Effector CD4-positive, alpha-beta T cell (primary cell): ENCODE measurements at regions not wholly inside any gene's neighbourhood (a gene's known extent, or its start where the extent isn't known, plus 50 kb on each side); places are given as distances from the start of the nearest gene placed in this dataset.
A peak's percentile ranks its signal among the peaks of the same experiment; 100 is the strongest.

ENCODE experiments used
- DNase-seq: peaks from one replicate; pipeline ENCODE4 v3.0.0-alpha.2; 2020

GRCh38 chr1:181142096-181142958, 53.8 kb downstream of the IER5 start:
- peak; percentile 86 for DNase-seq

- DNase-seq = no peak
Measured at GRCh38 chr1:181143102-181143859, 54.8 kb downstream of the IER5 start.

GRCh38 chr1:181144238-181144637, 55.7 kb downstream of the IER5 start:
- DNase-seq = no peak

GRCh38 chr1:181148636-181149035, 60.1 kb downstream of the IER5 start:
- no peak for DNase-seq

- peak; percentile 63 for DNase-seq
Measured at GRCh38 chr1:181149326-181150125, 61.0 kb downstream of the IER5 start.

GRCh38 chr1:181150273-181150672, 61.8 kb downstream of the IER5 start:
- no peak for DNase-seq

- DNase-seq = no peak
Measured at GRCh38 chr1:181150842-181151241, 62.3 kb downstream of the IER5 start.

GRCh38 chr1:181151378-181152326, 63.2 kb downstream of the IER5 start:
- DNase-seq = no peak

GRCh38 chr1:181152892-181153633, 64.6 kb downstream of the IER5 start:
- no peak for DNase-seq

GRCh38 chr1:181153634-181153961, 65.1 kb downstream of the IER5 start:
- no peak for DNase-seq

- DNase-seq = no peak
Measured at GRCh38 chr1:181155339-181155738, 66.8 kb downstream of the IER5 start.

GRCh38 chr1:181159451-181160140, 71.1 kb downstream of the IER5 start:
- peak; percentile 25 for DNase-seq

GRCh38 chr1:181160322-181160721, 71.8 kb downstream of the IER5 start:
- no peak for DNase-seq

- no peak for DNase-seq
Measured at GRCh38 chr1:181160998-181161870, 72.7 kb downstream of the IER5 start.

- no peak for DNase-seq
Measured at GRCh38 chr1:181163662-181164061, 75.2 kb downstream of the IER5 start.

GRCh38 chr1:181166377-181167196, 78.1 kb downstream of the IER5 start:
- peak; percentile 62 for DNase-seq

GRCh38 chr1:181169281-181169865, 80.9 kb downstream of the IER5 start:
- DNase-seq = no peak

GRCh38 chr1:181170194-181170593, 81.7 kb downstream of the IER5 start:
- no peak for DNase-seq
